Mesenchymal stem cell (in vitro differentiated cells and primary cell): ENCODE measurements at regions not wholly inside any gene's neighbourhood (a gene's known extent, or its start where the extent isn't known, plus 50 kb on each side); places are given as distances from the start of the nearest gene placed in this dataset.

Experiments used
- DNase-seq: peaks from one replicate; pipeline ENCODE4 v3.0.0-alpha.2; 2013
- H2AFZ ChIP-seq: one replicate; pipeline ENCODE4 v1.6.1; 2013; ENCODE audit warnings: low read depth, mild to moderate bottlenecking, control low read depth, inconsistent platforms, low read length, moderate library complexity
- H2AK5ac ChIP-seq: 2 replicates; pipeline ENCODE4 v1.6.1; 2013; ENCODE audit warnings: low read length, moderate library complexity, mild to moderate bottlenecking, inconsistent platforms; ENCODE audit not compliant: severe bottlenecking
- H2BK120ac ChIP-seq: one replicate; pipeline ENCODE4 v1.6.1; 2013; ENCODE audit warnings: low read depth, mild to moderate bottlenecking, inconsistent platforms, low read length, moderate library complexity
- H2BK12ac ChIP-seq, 2 experiments: one replicate each; pipeline ENCODE4 v1.6.1; 2013; ENCODE audit warnings: inconsistent platforms in 2 of 2, low read length in 2 of 2, mild to moderate bottlenecking in 2 of 2, moderate library complexity in 2 of 2, control low read depth in 1 of 2
- H2BK15ac ChIP-seq: one replicate; pipeline ENCODE4 v1.6.1; 2013; ENCODE audit warnings: mild to moderate bottlenecking, low read depth, inconsistent platforms; ENCODE audit not compliant: poor library complexity, severe bottlenecking
- H2BK5ac ChIP-seq: 2 replicates; pipeline ENCODE4 v1.6.1; 2013; ENCODE audit warnings: low read depth, mild to moderate bottlenecking, low read length, control low read depth, inconsistent platforms; ENCODE audit not compliant: poor library complexity, severe bottlenecking
- H3K14ac ChIP-seq, 2 experiments: one replicate each; pipeline ENCODE4 v1.6.1; 2013; ENCODE audit warnings: inconsistent platforms in 2 of 2, low read length in 2 of 2, control low read depth in 1 of 2, mild to moderate bottlenecking in 1 of 2, moderate library complexity in 1 of 2
- H3K18ac ChIP-seq, 2 experiments: one replicate each; pipeline ENCODE4 v1.6.1; 2013; ENCODE audit warnings: inconsistent platforms in 2 of 2, low read length in 2 of 2, control low read depth in 1 of 2, low read depth in 1 of 2, mild to moderate bottlenecking in 1 of 2
- H3K23ac ChIP-seq, 2 experiments: one replicate each; pipeline ENCODE4 v1.6.1; 2013; ENCODE audit warnings: inconsistent platforms in 2 of 2, low read length in 2 of 2, mild to moderate bottlenecking in 2 of 2, moderate library complexity in 2 of 2, control low read depth in 1 of 2
- H3K27ac ChIP-seq: 2 replicates; pipeline ENCODE4 v1.5.1; 2013; ENCODE audit warnings: mild to moderate bottlenecking, moderate library complexity, low read length, control low read depth, inconsistent platforms; ENCODE audit not compliant: poor library complexity, severe bottlenecking
- H3K27me3 ChIP-seq, 2 experiments: 2 replicates each; pipeline versions ENCODE4 v1.6.1 to v1.7.0; 2013; ENCODE audit warnings: low read length in 2 of 2, mild to moderate bottlenecking in 2 of 2, moderate library complexity in 2 of 2, control low read depth in 1 of 2, inconsistent platforms in 1 of 2; ENCODE audit not compliant: control insufficient read depth in 1 of 2, insufficient read depth in 1 of 2
- H3K36me3 ChIP-seq, 2 experiments: 2 replicates each; pipeline versions ENCODE4 v1.6.1 to v1.7.0; 2013; ENCODE audit warnings: low read length in 2 of 2, control low read depth in 1 of 2, inconsistent platforms in 1 of 2, low read depth in 1 of 2, mild to moderate bottlenecking in 1 of 2; ENCODE audit not compliant: insufficient read depth in 2 of 2, control insufficient read depth in 1 of 2
- H3K4ac ChIP-seq, 2 experiments: one replicate each; pipeline ENCODE4 v1.6.1; 2013; ENCODE audit warnings: inconsistent platforms in 2 of 2, low read length in 2 of 2, mild to moderate bottlenecking in 2 of 2, moderate library complexity in 2 of 2, control low read depth in 1 of 2, low read depth in 1 of 2
- H3K4me1 ChIP-seq: 2 replicates; pipeline ENCODE4 v1.6.1; 2013; ENCODE audit warnings: low read depth, low read length, control low read depth; ENCODE audit not compliant: control insufficient read depth, insufficient read depth
- H3K4me2 ChIP-seq: 2 replicates; pipeline ENCODE4 v1.6.1; 2013; ENCODE audit warnings: low read length, mild to moderate bottlenecking, inconsistent platforms; ENCODE audit not compliant: poor library complexity, severe bottlenecking
- H3K4me3 ChIP-seq, 2 experiments: 2 replicates each; pipeline versions ENCODE4 v1.5.1 to v1.7.0; 2013; ENCODE audit warnings: low read length in 2 of 2, mild to moderate bottlenecking in 2 of 2, control low read depth in 1 of 2, low read depth in 1 of 2; ENCODE audit not compliant: insufficient read depth in 1 of 2
- H3K79me1 ChIP-seq: replicated peaks from 2 replicates; pipeline ENCODE4 v1.6.1; 2013; ENCODE audit warnings: mild to moderate bottlenecking, control low read depth, low read length, inconsistent platforms; ENCODE audit not compliant: poor library complexity, severe bottlenecking
- H3K9ac ChIP-seq: 2 replicates; pipeline ENCODE4 v1.7.0; 2013; ENCODE audit warnings: mild to moderate bottlenecking, low read length, moderate library complexity
- H3K9me3 ChIP-seq: 2 replicates; pipeline ENCODE4 v1.7.0; 2013; ENCODE audit warnings: mild to moderate bottlenecking, low read length; ENCODE audit not compliant: control insufficient read depth
- H4K8ac ChIP-seq: one replicate; pipeline ENCODE4 v1.6.1; 2013; ENCODE audit warnings: inconsistent platforms, mild to moderate bottlenecking, low read length, moderate library complexity
- H4K91ac ChIP-seq: one replicate; pipeline ENCODE4 v1.6.1; 2013; ENCODE audit warnings: mild to moderate bottlenecking, low read length, inconsistent platforms
- WGBS: methylation state at CpG from one replicate; pipeline ENCODE4 v1.1.7; 2013; ENCODE audit warnings: mixed read lengths; 5-methylcytosine and 5-hydroxymethylcytosine counted together

- H3K4me2 ChIP-seq: no peak overlapping the region
- no peaks in the 10 kb centered on the region for H3K79me1 ChIP-seq
- H3K4ac ChIP-seq: no peak overlapping the region
- WGBS: 74% methylated on average over 8 of the region's 10 CpGs
- peaks cover 3% of the 10 kb centered on the region for H3K4me1 ChIP-seq
- H2BK120ac ChIP-seq: no peak overlapping the region
- no peaks in the 10 kb centered on the region for H3K9me3 ChIP-seq
- peaks cover 15 to 40% of the 10 kb centered on the region in 2 experiments for H3K27me3 ChIP-seq
- no peak overlapping the region for H3K18ac ChIP-seq
- no peak overlapping the region for H3K9ac ChIP-seq
- H3K27ac ChIP-seq: no peak overlapping the region
- H2AK5ac ChIP-seq: no peak overlapping the region
- H3K23ac ChIP-seq: peak overlapping the region in 1 of 2 experiments; percentile 50
- no peak overlapping the region for H3K4me3 ChIP-seq
- no peak overlapping the region for H2BK5ac ChIP-seq
- no peak overlapping the region for H2BK15ac ChIP-seq
- DNase-seq: no peak
- H3K36me3 ChIP-seq: no peaks in the 10 kb centered on the region
- H4K91ac ChIP-seq: no peak overlapping the region
- H2AFZ ChIP-seq: no peak overlapping the region
- no peak overlapping the region for H4K8ac ChIP-seq
- no peak overlapping the region for H2BK12ac ChIP-seq
- H3K14ac ChIP-seq: no peak overlapping the region
Observed at GRCh38 chr1:29452463-29453230, 216.3 kb downstream of the PTPRU start.

DNA sequence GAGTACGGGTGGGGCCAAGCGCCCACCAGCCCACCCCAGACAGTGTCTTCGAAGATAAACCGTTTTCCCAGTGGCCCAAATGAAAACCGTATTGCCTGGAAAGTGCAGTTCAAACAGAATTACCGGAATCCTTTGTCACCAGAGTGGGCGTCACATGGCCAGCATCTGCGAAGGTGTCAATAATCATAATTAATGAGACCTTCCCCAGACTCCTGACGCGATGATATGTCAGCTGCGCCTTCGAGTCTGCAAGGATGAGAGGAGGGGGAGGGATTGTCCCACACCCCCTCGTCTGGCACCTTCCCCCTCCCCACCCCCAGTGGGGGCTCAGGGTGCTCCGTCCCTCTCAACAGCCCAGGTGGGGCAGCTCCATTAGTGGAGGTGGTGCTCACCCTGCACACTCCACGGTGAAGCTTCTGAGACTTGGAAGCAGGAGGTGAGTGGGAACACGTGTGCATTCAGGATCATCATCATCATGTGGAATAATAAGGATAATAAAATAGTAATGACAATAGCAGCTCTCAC, 215.1 kb downstream of the PTPRU start:
- no peak overlapping the region for H2BK15ac ChIP-seq
- H3K14ac ChIP-seq: no peak overlapping the region
- H2BK5ac ChIP-seq: no peak overlapping the region
- no peak overlapping the region for H3K4me2 ChIP-seq
- H3K9ac ChIP-seq: no peak overlapping the region
- 86% methylated on average over 11 of the region's 16 CpGs for WGBS
- no peak overlapping the region for H4K91ac ChIP-seq
- H3K27me3 ChIP-seq: peaks cover 9 to 28% of the 10 kb centered on the region in 2 experiments
- H2BK12ac ChIP-seq: no peak overlapping the region
- H2AK5ac ChIP-seq: no peak overlapping the region
- no peak overlapping the region for H4K8ac ChIP-seq
- no peak overlapping the region for H3K4ac ChIP-seq
- DNase-seq: no peak
- H3K27ac ChIP-seq: no peak overlapping the region
- no peak overlapping the region for H3K4me3 ChIP-seq
- no peak overlapping the region for H3K18ac ChIP-seq
- H3K9me3 ChIP-seq: no peaks in the 10 kb centered on the region
- H3K36me3 ChIP-seq: no peaks in the 10 kb centered on the region
- H2AFZ ChIP-seq: no peak overlapping the region
- peaks cover 3% of the 10 kb centered on the region for H3K4me1 ChIP-seq
- no peaks in the 10 kb centered on the region for H3K79me1 ChIP-seq
- no peak overlapping the region for H2BK120ac ChIP-seq
- H3K23ac ChIP-seq: no peak overlapping the region

DNA sequence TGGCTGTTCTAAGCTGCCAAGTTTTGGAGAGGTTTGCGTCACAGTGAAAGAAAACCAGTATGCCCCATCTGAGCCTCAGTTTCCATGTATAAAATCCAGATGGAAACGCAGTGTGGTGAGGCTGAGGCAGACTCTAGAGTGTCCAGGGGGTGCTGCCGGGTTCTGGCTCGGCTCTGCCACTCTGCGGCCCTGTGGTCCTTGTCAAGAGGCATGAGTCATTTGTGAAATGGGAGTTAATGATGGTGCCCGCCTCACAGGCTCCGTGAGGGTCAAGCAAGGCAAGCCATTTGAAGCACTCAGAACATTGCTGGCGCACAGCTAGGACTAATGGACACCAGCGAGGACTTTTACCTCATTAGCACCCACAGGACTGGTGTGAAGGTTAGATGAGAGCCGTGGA, 214.3 kb downstream of the PTPRU start:
- Histone ChIP-seq H3K4me3 (no peak overlapping the region), H3K4me2 (no peak overlapping the region), H3K23ac (no peak overlapping the region), H3K79me1 (no peaks in the 10 kb centered on the region), H3K4ac (no peak overlapping the region), H2BK15ac (no peak overlapping the region), H3K4me1 (peaks cover 3% of the 10 kb centered on the region), H3K9me3 (no peaks in the 10 kb centered on the region), H3K36me3 (no peaks in the 10 kb centered on the region), H2BK120ac (no peak overlapping the region), H4K91ac (no peak overlapping the region), H2BK12ac (no peak overlapping the region), H2BK5ac (no peak overlapping the region), H3K18ac (no peak overlapping the region), H2AK5ac (no peak overlapping the region), H3K9ac (no peak overlapping the region), H2AFZ (no peak overlapping the region), H3K27ac (no peak overlapping the region), H3K14ac (no peak overlapping the region), H4K8ac (no peak overlapping the region), H3K27me3 (peaks cover 13 to 21% of the 10 kb centered on the region in 2 experiments)
- DNase-seq: no peak
- WGBS: 86% methylated on average over 10 of the region's 10 CpGs

DNA sequence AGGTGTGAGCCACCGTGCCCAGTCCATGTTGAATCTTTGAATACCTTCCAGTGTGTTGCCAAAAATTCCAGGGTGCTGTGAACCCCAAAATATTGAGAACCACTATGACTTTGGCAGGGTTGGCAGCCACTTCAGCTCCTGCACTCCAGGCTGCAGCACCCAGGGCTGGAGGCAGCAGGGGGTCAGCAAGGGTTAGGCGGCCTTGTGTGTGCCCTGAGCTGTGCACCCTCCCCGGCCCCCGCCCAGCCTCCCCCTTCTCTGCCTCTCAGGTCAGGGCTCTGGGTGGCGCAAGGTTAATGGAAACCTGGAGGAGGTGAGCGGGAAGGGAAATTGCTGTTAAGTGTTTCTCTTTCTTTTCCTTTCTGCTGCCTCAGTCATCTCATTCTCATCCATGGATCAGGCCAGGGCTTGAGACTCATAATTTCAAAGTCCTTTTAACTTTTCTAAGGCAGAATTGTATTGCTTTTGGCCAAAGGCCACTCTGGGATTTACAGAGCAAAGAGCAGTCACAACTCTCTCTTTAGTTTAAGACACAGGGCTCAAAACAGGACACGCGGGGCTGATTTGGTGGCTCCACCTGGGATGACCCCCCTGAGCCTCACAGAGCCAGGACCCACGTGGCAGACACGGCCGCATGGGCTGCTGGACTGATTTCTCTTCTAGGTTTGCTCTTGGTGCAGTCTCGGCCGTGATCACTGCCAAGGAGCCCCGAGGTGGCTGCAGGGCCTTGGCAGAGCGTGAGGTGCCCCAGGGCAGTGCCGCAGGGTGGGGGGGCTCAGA, 212.3 kb downstream of the PTPRU start:
- Histone ChIP-seq H3K23ac (no peak overlapping the region), H3K9ac (no peak overlapping the region), H2AK5ac (no peak overlapping the region), H2BK12ac (no peak overlapping the region), H3K36me3 (no peaks in the 10 kb centered on the region), H3K27ac (no peak overlapping the region), H4K91ac (no peak overlapping the region), H3K14ac (no peak overlapping the region), H2BK5ac (no peak overlapping the region), H3K18ac (no peak overlapping the region), H3K27me3 (peaks cover 24 to 30% of the 10 kb centered on the region in 2 experiments), H2BK15ac (no peak overlapping the region), H3K4me2 (no peak overlapping the region), H3K9me3 (no peaks in the 10 kb centered on the region), H3K4me3 (no peak overlapping the region), H2AFZ (no peak overlapping the region), H2BK120ac (no peak overlapping the region), H3K79me1 (no peaks in the 10 kb centered on the region), H4K8ac (no peak overlapping the region), H3K4ac (no peak overlapping the region), H3K4me1 (peaks cover 4% of the 10 kb centered on the region)
- WGBS: 88% methylated on average over 14 of the region's 16 CpGs
- no peak for DNase-seq
